GM19239 (cell line): ENCODE measurements at regions not wholly inside any gene's neighbourhood (a gene's known extent, or its start where the extent isn't known, plus 50 kb on each side); places are given as distances from the start of the nearest gene placed in this dataset.

Experiments
- DNase-seq: peaks from one replicate; pipeline ENCODE4 v3.0.0; 2011; ENCODE audit warnings: low spot score; ENCODE audit not compliant: insufficient read length
- FAIRE-seq: peaks from 2 replicates; lab custom pipeline; 2011; peaks lifted over from hg19 to GRCh38; lab: Jason Lieb, UNC

DNA sequence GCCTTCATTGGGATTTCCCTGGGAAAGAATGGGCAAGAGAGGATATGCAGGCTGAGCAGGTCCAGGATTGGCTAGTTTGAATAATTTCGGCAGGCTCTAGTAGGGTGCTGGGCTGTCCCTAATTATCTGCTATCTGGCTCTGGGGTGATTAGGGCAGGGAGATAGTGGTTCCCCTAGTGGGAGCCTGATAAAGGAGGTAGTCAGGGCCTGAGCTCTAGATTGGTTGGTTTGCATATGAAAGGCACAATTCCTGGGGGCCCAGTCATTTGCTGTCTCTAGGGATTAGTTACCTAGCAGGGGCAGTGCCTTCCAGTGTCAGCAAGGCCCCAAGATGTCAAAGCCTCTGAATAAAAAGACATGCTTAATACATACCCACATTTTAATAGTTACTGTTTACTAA is 690.1 kb upstream of the KLHL29 start:
- FAIRE-seq: no peak
- DNase-seq: no peak

DNA sequence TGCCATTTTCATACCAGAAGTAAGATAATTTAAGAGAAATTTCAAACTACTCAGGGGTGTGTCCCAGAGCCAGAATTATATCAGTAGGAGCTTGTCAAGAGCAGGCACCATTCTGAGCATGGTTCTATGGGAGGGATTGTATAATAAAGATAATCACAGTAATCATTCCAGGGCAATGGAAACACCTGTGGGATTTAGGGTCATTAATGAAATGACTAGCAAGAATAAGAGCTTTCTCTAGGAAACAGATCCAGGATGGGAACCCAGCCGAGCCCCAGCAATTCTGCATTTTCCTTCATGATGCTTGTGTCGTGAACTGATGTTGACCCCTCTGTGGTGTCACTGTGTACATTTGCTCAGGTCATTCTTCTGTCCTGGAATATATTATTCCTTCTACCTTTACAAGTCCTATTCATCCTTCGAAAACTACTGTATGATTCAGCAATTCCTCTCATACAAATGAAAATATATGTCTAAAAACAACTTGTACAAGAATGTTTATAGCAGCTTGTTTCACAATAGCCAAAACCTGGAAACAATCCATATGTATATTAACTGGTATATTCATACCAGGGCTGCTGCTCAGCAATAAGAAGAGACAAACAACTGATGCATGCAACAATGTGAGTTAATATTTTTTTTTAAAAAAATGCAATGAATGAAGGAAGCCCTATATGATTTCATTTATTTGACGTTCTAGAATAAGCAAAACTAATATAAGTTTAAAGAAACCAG is 687.8 kb upstream of the KLHL29 start:
- FAIRE-seq: no peak
- no peak for DNase-seq

GRCh38 chr2:22701561-22702160 is 683.3 kb upstream of the KLHL29 start:
- FAIRE-seq (no peak), DNase-seq (no peak)

DNA sequence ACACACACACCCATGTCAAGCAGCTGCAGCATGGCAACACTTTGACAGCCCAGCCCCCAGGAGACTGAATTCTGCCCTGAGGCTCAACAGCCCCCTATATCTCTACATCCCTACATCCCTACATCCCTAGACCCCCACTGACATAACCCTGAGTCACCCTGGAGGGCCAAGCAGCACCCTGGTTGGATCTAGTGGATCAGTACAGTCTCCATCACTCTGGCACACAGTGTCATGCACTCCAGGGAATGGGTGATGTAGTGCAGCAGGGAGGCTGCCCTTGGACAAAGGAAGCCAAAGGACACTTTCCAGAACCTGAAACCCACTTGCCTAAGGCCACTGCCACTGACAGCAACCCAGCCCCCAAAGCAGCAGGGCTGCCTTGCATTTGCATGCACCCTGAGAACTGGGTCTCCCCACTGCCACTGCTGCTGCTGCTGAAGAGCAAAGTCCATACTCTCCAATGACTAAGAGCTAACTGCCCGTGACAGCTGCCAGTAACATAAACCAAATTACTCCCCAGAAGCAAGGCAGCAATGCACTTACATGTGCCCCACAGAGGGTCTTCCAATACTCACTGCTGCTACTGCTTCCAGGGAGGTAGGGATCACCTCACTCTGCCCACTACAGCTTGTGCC is 681.6 kb upstream of the KLHL29 start:
- DNase-seq: no peak

DNA sequence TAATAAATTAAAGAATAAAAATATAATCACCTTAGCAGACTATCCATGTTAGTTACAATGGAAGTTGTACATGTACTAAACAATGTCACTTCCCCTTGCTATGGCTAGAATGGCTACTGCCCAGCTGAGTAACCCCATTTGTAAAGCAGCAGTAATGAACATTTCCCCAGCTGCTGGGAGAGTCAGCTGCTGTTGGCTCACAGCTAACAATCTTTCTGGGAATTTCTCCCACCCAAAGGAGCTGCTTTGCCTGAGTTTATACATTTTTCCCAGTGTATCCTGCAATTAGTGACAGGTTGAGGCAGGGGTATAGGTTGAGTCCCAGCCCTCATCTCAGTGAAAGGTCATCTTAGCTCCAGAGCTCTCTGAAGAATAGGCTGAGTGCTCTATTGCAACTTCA is 665.6 kb upstream of the KLHL29 start:
- DNase-seq (no peak), FAIRE-seq (no peak)

More for the DNA sequence above, 681.6 kb upstream of the KLHL29 start:
- FAIRE-seq: no peak

GRCh38 chr2:22729466-22729865 is 655.5 kb upstream of the KLHL29 start:
- no peak for FAIRE-seq

GRCh38 chr2:22734373-22735045 is 650.5 kb upstream of the KLHL29 start:
- FAIRE-seq (no peak), DNase-seq (no peak)

More at GRCh38 chr2:22729466-22729865, 655.5 kb upstream of the KLHL29 start:
- no peak for DNase-seq

DNA sequence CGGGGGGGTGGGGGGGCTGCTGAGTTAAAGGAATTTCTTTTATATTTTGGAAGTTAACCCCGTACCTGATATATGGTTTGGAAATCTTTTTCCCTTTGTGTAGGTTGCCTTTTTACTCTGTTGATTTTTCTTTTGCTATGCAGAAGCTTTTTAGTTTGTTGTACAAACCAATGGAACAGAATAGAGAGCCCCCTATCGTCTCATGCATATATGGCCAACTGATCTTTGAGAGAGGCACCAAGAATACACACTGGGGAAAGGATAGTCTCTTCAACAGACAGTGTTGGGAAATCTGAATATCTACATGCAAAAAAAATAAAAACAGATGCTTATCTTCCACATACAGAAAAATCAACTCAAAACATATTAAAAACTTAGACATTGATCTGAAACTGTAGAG is 647.8 kb upstream of the KLHL29 start:
- DNase-seq (no peak), FAIRE-seq (no peak)

- FAIRE-seq (no peak), DNase-seq (no peak)
These were observed 643.8 kb upstream of the KLHL29 start for GRCh38 chr2:22741216-22741615.

GRCh38 chr2:22748909-22749308 is 636.1 kb upstream of the KLHL29 start:
- DNase-seq: no peak

GRCh38 chr2:22753476-22753875 is 631.5 kb upstream of the KLHL29 start:
- FAIRE-seq (no peak), DNase-seq (no peak)

More at GRCh38 chr2:22748909-22749308, 636.1 kb upstream of the KLHL29 start:
- FAIRE-seq: no peak

- DNase-seq (no peak), FAIRE-seq (no peak)
These were observed 628.5 kb upstream of the KLHL29 start for GRCh38 chr2:22756276-22757043.

DNA sequence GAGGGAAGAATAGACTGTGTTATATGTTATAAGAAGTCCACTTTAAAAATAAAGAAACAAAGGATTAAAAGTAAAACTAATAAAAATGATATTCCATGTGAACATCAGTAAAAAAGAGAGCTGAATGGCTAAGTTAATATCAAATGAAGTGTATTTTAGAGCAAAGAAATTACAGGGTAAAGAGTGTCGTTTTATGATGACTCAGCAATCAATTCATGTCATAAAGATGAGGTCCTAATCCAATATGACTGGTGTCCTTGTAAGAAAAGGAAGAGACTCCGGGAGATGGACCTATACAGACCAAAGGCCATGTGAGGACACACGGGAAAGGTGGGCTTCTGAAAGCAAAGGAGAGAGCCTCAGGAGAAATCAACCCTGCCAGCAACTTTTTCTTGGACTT is 615.5 kb upstream of the KLHL29 start:
- FAIRE-seq (no peak), DNase-seq (no peak)

- no peak for DNase-seq
- no peak for FAIRE-seq
These were observed 600.4 kb upstream of the KLHL29 start for GRCh38 chr2:22784566-22784965.

DNA sequence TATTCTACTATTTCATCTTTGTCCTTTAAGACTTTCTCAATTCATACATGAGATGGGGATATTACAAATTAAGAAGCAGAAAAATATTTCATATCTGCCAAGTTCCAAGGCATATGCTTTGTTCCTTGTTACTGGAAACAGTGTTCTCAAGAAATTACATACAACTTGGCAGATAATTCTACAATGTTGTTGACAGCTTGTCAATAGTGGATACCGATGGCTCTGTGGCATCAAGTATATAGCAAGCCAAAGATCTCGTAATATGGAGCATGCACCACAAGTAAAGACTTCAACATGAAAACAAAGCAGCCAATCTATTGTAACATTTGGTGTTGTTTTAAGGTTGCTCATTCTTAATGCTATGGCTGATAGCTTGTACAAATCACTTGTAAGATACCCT is 598.2 kb upstream of the KLHL29 start:
- FAIRE-seq (no peak), DNase-seq (no peak)

DNA sequence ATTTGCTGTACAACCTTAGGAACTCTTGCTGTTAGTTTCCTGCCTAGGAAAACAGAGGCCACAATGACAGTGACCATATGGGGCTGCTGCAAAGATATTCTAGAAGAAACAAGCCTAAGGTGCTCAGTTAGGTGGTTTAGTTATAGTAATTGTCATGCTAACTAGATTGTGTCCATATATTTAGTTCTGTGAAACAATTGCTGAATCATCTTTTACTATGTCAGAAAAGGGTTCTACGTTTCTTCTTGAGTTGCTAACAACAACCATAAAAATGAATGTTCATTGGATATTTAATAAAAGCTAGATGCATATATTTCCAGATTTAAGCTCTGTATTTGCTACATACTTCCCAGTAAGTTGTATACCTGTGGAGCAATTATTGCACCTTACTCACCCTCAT is 597.2 kb upstream of the KLHL29 start:
- no peak for FAIRE-seq
- DNase-seq: no peak

GRCh38 chr2:22788749-22789327 is 596.1 kb upstream of the KLHL29 start:
- FAIRE-seq (no peak), DNase-seq (no peak)

DNA sequence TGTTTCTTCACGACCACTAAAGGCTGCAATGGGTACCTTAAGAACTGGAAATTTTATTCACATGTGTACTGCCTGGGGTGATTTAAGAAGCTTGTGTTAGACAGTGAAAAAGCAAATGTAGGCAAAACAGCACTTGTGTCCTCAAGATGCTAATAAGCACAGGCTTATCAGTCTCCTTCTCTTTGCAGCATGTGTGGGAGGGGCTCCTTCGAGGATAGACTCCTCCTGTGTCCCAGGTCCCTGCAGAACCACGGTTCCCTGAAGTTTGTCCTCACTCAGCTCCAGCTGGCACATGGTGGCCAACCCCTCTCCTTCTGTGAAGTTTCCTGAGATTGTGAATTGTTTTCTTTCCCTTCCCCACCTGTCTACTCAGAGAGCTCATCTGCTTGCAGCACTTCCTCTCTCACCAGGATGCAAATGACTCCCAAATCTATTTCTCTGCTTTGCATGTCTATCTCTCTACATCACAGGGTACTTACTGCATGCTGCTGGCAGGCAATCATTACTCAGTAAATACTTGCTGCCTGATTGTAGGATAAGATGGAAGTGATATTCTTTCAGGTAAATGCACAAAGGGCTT is 589.6 kb upstream of the KLHL29 start:
- no peak for FAIRE-seq
- no peak for DNase-seq

- no peak for FAIRE-seq
- no peak for DNase-seq
These were observed 586.6 kb upstream of the KLHL29 start for GRCh38 chr2:22798386-22798785.

- DNase-seq (no peak), FAIRE-seq (no peak)
These were observed 584.6 kb upstream of the KLHL29 start for GRCh38 chr2:22800412-22800811.
